GM23338 (cell line): ENCODE measurements at regions not wholly inside any gene's neighbourhood (a gene's known extent, or its start where the extent isn't known, plus 50 kb on each side); places are given as distances from the start of the nearest gene placed in this dataset.
"Not testable (repeated sequence)": the region's sequence is repeated elsewhere in the genome, so short reads cannot be mapped to it uniquely, and the experiment has no call there.

Experiments used
- ATAC-seq: fragments of 200-7000 bp; cut with Tn5 transposase; 3 replicates; pipeline ENCODE4 v1.9.1; 2020
- DNase-seq: peaks from one replicate; pipeline ENCODE4 v3.0.0-alpha.2; 2015; ENCODE audit warnings: low spot score
- H2AFZ ChIP-seq: fragments of 200-600 bp; sonication (generic); 2 replicates; pipeline ENCODE4 v1.8.0; 2016; ENCODE audit warnings: antibody characterized with exemption, mild to moderate bottlenecking, moderate library complexity
- H3F3A ChIP-seq: fragments of 200-600 bp; sonication (generic); replicated peaks from 2 replicates; pipeline ENCODE4 v1.8.0; 2017; ENCODE audit warnings: antibody characterized with exemption, mixed run types, low read depth
- H3K27ac ChIP-seq: fragments of 200-600 bp; sonication (generic); 2 replicates; pipeline ENCODE4 v1.6.1; 2016; ENCODE audit warnings: low read depth
- H3K27me3 ChIP-seq: fragments of 200-600 bp; sonication (generic); 2 replicates; pipeline ENCODE4 v1.8.0; 2016; ENCODE audit warnings: mild to moderate bottlenecking, mixed run types, moderate library complexity; ENCODE audit not compliant: insufficient read depth
- H3K36me3 ChIP-seq: fragments of 200-600 bp; sonication (generic); 2 replicates; pipeline ENCODE4 v1.8.0; 2016; ENCODE audit warnings: mild to moderate bottlenecking; ENCODE audit not compliant: insufficient read depth
- H3K4me1 ChIP-seq: fragments of 200-600 bp; sonication (generic); 2 replicates; pipeline ENCODE4 v1.8.0; 2016; ENCODE audit warnings: mild to moderate bottlenecking, moderate library complexity; ENCODE audit not compliant: insufficient read depth
- H3K4me2 ChIP-seq: fragments of 200-600 bp; sonication (generic); 2 replicates; pipeline ENCODE4 v1.7.1; 2017; ENCODE audit warnings: mixed run types
- H3K4me3 ChIP-seq: fragments of 200-600 bp; sonication (generic); 2 replicates; pipeline ENCODE4 v1.6.1; 2016; ENCODE audit warnings: mixed run types
- H3K79me2 ChIP-seq: fragments of 200-600 bp; sonication (generic); replicated peaks from 2 replicates; pipeline ENCODE4 v1.8.0; 2017; ENCODE audit warnings: mild to moderate bottlenecking; ENCODE audit not compliant: insufficient read depth
- H3K9me2 ChIP-seq: fragments of 200-600 bp; sonication (generic); 2 replicates; pipeline ENCODE4 v1.8.0; 2017; ENCODE audit not compliant: insufficient read depth
- H4K20me1 ChIP-seq: fragments of 200-600 bp; sonication (generic); replicated peaks from 2 replicates; pipeline ENCODE4 v1.8.0; 2017; ENCODE audit warnings: mild to moderate bottlenecking; ENCODE audit not compliant: insufficient read depth
- H3K27ac Mint-ChIP-seq: 2 replicates; pipeline ENCODE4 v1.8.0; 2020; ENCODE audit warnings: inconsistent platforms, mild to moderate bottlenecking, moderate library complexity, mixed read lengths
- H3K27me3 Mint-ChIP-seq: 3 replicates; pipeline ENCODE4 v1.8.0; 2022; ENCODE audit warnings: low read depth, mild to moderate bottlenecking, moderate library complexity, mixed read lengths, inconsistent platforms; ENCODE audit not compliant: insufficient read depth, poor library complexity
- H3K36me3 Mint-ChIP-seq: 3 replicates; pipeline ENCODE4 v1.8.0; 2021; ENCODE audit warnings: low read depth, mild to moderate bottlenecking, inconsistent platforms, moderate library complexity, mixed read lengths
- H3K4me1 Mint-ChIP-seq: 3 replicates; pipeline ENCODE4 v1.8.0; 2020; ENCODE audit warnings: mild to moderate bottlenecking, inconsistent platforms, mixed read lengths
- H3K4me3 Mint-ChIP-seq: 3 replicates; pipeline ENCODE4 v1.8.0; 2021; ENCODE audit warnings: moderate library complexity, mild to moderate bottlenecking, inconsistent platforms, mixed read lengths
- H3K9me3 Mint-ChIP-seq: 3 replicates; pipeline ENCODE4 v1.8.0; 2020; ENCODE audit warnings: moderate library complexity, mild to moderate bottlenecking, inconsistent platforms, mixed read lengths
- ETS1 ChIP-seq: IDR thresholded peaks from 2 replicates; pipeline ENCODE4 v1.6.1; 2016; ENCODE audit warnings: antibody characterized with exemption
- POLR2AphosphoS5 ChIP-seq: IDR thresholded peaks from 2 replicates; pipeline ENCODE4 v1.6.1; 2016; ENCODE audit warnings: antibody characterized with exemption, low read depth
- TF ChIP-seq, protein P1 (sequence below): IDR thresholded peaks from one replicate; pipeline ENCODE4 v1.6.1; 2018; ENCODE audit warnings: antibody characterized with exemption; ENCODE audit not compliant: unreplicated experiment
- TF ChIP-seq, protein P2 (sequence below), 2 experiments: fragments of 200-600 bp in 1 of 2; sonication (generic) in 1 of 2; conservative IDR thresholded peaks; 2 replicates each; pipeline versions ENCODE4 v1.5.1 to v1.6.1; 2016 to 2017; ENCODE audit warnings: antibody characterized with exemption in 2 of 2, low read depth in 2 of 2, mild to moderate bottlenecking in 2 of 2, moderate library complexity in 1 of 2

- Histone ChIP-seq H3K79me2 (no peaks in the 10 kb centered on the region), H2AFZ (peak overlapping the region; percentile 78; the same call in 1 of the 2 replicates), H3F3A (no peaks in the 10 kb centered on the region), H3K4me1 (no peaks in the 10 kb centered on the region), H3K4me2 (no peak overlapping the region), H3K27ac (no peak overlapping the region), H3K9me2 (no peaks in the 10 kb centered on the region), H3K4me3 (no peak overlapping the region), H4K20me1 (no peaks in the 10 kb centered on the region), H3K27me3 (no peaks in the 10 kb centered on the region), H3K36me3 (no peaks in the 10 kb centered on the region)
- ATAC-seq (peak; percentile 50; the same call in 2 of the 3 replicates), DNase-seq (peak; percentile 70)
- Mint-ChIP-seq H3K4me3 (no peak overlapping the region), H3K27ac (no peak overlapping the region), H3K27me3 (no peaks in the 10 kb centered on the region), H3K4me1 (no peaks in the 10 kb centered on the region), H3K36me3 (peaks cover 7% of the 10 kb centered on the region; the same call in 2 of the 3 replicates), H3K9me3 (peaks cover 74% of the 10 kb centered on the region)
- no peak for TF ChIP-seq POLR2AphosphoS5
- TF ChIP-seq ETS1, result no peak
- TF ChIP-seq, protein P1, sequence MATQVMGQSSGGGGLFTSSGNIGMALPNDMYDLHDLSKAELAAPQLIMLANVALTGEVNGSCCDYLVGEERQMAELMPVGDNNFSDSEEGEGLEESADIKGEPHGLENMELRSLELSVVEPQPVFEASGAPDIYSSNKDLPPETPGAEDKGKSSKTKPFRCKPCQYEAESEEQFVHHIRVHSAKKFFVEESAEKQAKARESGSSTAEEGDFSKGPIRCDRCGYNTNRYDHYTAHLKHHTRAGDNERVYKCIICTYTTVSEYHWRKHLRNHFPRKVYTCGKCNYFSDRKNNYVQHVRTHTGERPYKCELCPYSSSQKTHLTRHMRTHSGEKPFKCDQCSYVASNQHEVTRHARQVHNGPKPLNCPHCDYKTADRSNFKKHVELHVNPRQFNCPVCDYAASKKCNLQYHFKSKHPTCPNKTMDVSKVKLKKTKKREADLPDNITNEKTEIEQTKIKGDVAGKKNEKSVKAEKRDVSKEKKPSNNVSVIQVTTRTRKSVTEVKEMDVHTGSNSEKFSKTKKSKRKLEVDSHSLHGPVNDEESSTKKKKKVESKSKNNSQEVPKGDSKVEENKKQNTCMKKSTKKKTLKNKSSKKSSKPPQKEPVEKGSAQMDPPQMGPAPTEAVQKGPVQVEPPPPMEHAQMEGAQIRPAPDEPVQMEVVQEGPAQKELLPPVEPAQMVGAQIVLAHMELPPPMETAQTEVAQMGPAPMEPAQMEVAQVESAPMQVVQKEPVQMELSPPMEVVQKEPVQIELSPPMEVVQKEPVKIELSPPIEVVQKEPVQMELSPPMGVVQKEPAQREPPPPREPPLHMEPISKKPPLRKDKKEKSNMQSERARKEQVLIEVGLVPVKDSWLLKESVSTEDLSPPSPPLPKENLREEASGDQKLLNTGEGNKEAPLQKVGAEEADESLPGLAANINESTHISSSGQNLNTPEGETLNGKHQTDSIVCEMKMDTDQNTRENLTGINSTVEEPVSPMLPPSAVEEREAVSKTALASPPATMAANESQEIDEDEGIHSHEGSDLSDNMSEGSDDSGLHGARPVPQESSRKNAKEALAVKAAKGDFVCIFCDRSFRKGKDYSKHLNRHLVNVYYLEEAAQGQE, result no peak
- TF ChIP-seq, protein P2, sequence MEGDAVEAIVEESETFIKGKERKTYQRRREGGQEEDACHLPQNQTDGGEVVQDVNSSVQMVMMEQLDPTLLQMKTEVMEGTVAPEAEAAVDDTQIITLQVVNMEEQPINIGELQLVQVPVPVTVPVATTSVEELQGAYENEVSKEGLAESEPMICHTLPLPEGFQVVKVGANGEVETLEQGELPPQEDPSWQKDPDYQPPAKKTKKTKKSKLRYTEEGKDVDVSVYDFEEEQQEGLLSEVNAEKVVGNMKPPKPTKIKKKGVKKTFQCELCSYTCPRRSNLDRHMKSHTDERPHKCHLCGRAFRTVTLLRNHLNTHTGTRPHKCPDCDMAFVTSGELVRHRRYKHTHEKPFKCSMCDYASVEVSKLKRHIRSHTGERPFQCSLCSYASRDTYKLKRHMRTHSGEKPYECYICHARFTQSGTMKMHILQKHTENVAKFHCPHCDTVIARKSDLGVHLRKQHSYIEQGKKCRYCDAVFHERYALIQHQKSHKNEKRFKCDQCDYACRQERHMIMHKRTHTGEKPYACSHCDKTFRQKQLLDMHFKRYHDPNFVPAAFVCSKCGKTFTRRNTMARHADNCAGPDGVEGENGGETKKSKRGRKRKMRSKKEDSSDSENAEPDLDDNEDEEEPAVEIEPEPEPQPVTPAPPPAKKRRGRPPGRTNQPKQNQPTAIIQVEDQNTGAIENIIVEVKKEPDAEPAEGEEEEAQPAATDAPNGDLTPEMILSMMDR (conservative IDR thresholded peaks at IDR 0.05; ENCODE audit: low read depth in 2 of 2), result peak; percentile 53 to 65
Observed at GRCh38 chrX:76555816-76556215, 128.3 kb downstream of the MAGEE1 start.

GRCh38 chrX:76564842-76565241, 137.3 kb downstream of the MAGEE1 start:
- not testable (repeated sequence) for H3K9me2 ChIP-seq, ATAC-seq, H3K36me3 Mint-ChIP-seq, H4K20me1 ChIP-seq, DNase-seq, H3K36me3 ChIP-seq, H3K4me3 Mint-ChIP-seq, H3K4me1 Mint-ChIP-seq, H3K27me3 ChIP-seq, H3K27me3 Mint-ChIP-seq, H3F3A ChIP-seq, H3K4me1 ChIP-seq, H3K27ac Mint-ChIP-seq, H3K4me3 ChIP-seq, H3K79me2 ChIP-seq, H3K4me2 ChIP-seq, H3K27ac ChIP-seq, H2AFZ ChIP-seq
- H3K9me3 Mint-ChIP-seq, result peaks cover 75% of the 10 kb centered on the region
